ENCODE measurements at regions not wholly inside any gene's neighbourhood (a gene's known extent, or its start where the extent isn't known, plus 50 kb on each side); places are given as distances from the start of the nearest gene placed in this dataset.

- Histone ChIP-seq H3K36me3 (replicated peaks in 1 of 2; ENCODE audit: control insufficient read depth in 1 of 2, insufficient read depth in 2 of 2, low read length in 2 of 2) (no peaks in the 10 kb centered on the region), H3K9me3 (replicated peaks in 1 of 2; ENCODE audit: control insufficient read depth in 1 of 2, insufficient read depth in 1 of 2, low read length in 2 of 2) (no peaks in the 10 kb centered on the region), H3K9ac (ENCODE audit: insufficient read depth, low read length, poor library complexity, severe bottlenecking) (no peak overlapping the region), H3K79me2 (ENCODE audit: insufficient read depth, low read length) (no peaks in the 10 kb centered on the region), H3K4me3 (replicated peaks in 1 of 3; ENCODE audit: low read depth in 2 of 3, low read length in 3 of 3) (no peak overlapping the region), H3K4me2 (replicated peaks; ENCODE audit: extremely low read depth, low read length, poor library complexity, severe bottlenecking) (no peak overlapping the region), H3K27ac (ENCODE audit: low read depth in 1 of 2, low read length in 2 of 2) (no peak overlapping the region), H2AFZ (ENCODE audit: insufficient read depth, low read depth, low read length, poor library complexity, severe bottlenecking) (no peak overlapping the region), H3K27me3 (ENCODE audit: control insufficient read depth in 2 of 2, insufficient read depth in 2 of 2, low read length in 2 of 2) (peaks cover 0 to 4% of the 10 kb centered on the region in 2 donors), H4K20me1 (ENCODE audit: insufficient read depth, low read length) (no peaks in the 10 kb centered on the region), H3K4me1 (ENCODE audit: control insufficient read depth in 1 of 2, insufficient read depth in 2 of 2, low read length in 2 of 2) (no peaks in the 10 kb centered on the region)
- Mint-ChIP-seq H3K4me3 (no peak overlapping the region), H3K27me3 (ENCODE audit: low read depth in 3 of 3) (peaks cover 7 to 9% (median 8%) of the 10 kb centered on the region in 3 donors), H3K9me3 (peaks cover 0 to 3% (median 0%) of the 10 kb centered on the region in 7 donors), H3K36me3 (no peaks in the 10 kb centered on the region), H3K27ac (no peak overlapping the region), H3K4me1 (no peaks in the 10 kb centered on the region)
- DNase-seq: no peak
- WGBS (ENCODE audit: insufficient coverage): 100% methylated on average over 1 of the region's 1 CpG
- intact Hi-C loops (cut with micrococcal nuclease): no loop called here
- TF ChIP-seq CTCF (IDR thresholded peaks at IDR 0.05): no peak
Observed at GRCh38 chr15:38853608-38854007, 289.0 kb upstream of the RASGRP1 start.

- intact Hi-C loops (cut with micrococcal nuclease): no loop called here
- no peak overlapping the region for H3K27ac ChIP-seq (ENCODE audit: low read depth in 1 of 2, low read length in 2 of 2)
- H3K4me3 Mint-ChIP-seq: no peak overlapping the region
- peaks cover 7 to 9% (median 8%) of the 10 kb centered on the region in 3 donors for H3K27me3 Mint-ChIP-seq (ENCODE audit: low read depth in 3 of 3)
- no peaks in the 10 kb centered on the region for H3K36me3 ChIP-seq (replicated peaks in 1 of 2; ENCODE audit: control insufficient read depth in 1 of 2, insufficient read depth in 2 of 2, low read length in 2 of 2)
- no peak overlapping the region for H2AFZ ChIP-seq (ENCODE audit: insufficient read depth, low read depth, low read length, poor library complexity, severe bottlenecking)
- no peak for TF ChIP-seq CTCF (IDR thresholded peaks at IDR 0.05)
- H3K79me2 ChIP-seq (ENCODE audit: insufficient read depth, low read length): no peaks in the 10 kb centered on the region
- H3K27me3 ChIP-seq (ENCODE audit: control insufficient read depth in 2 of 2, insufficient read depth in 2 of 2, low read length in 2 of 2): peaks cover 0 to 4% of the 10 kb centered on the region in 2 donors
- no peak for DNase-seq
- H3K4me1 Mint-ChIP-seq: peaks cover under 1% of the 10 kb centered on the region
- no peaks in the 10 kb centered on the region for H3K9me3 ChIP-seq (replicated peaks in 1 of 2; ENCODE audit: control insufficient read depth in 1 of 2, insufficient read depth in 1 of 2, low read length in 2 of 2)
- H3K9me3 Mint-ChIP-seq: peaks cover 0 to 2% (median 0%) of the 10 kb centered on the region in 7 donors
- H3K27ac Mint-ChIP-seq: no peak overlapping the region
- peaks cover 0 to 1% of the 10 kb centered on the region in 2 donors for H3K4me1 ChIP-seq (ENCODE audit: control insufficient read depth in 1 of 2, insufficient read depth in 2 of 2, low read length in 2 of 2)
- WGBS (ENCODE audit: insufficient coverage): 0% methylated on average over 4 of the region's 4 CpGs
- H3K4me3 ChIP-seq (replicated peaks in 1 of 3; ENCODE audit: low read depth in 2 of 3, low read length in 3 of 3): no peak overlapping the region
- no peaks in the 10 kb centered on the region for H4K20me1 ChIP-seq (ENCODE audit: insufficient read depth, low read length)
- H3K36me3 Mint-ChIP-seq: no peaks in the 10 kb centered on the region
- no peak overlapping the region for H3K9ac ChIP-seq (ENCODE audit: insufficient read depth, low read length, poor library complexity, severe bottlenecking)
- no peak overlapping the region for H3K4me2 ChIP-seq (replicated peaks; ENCODE audit: extremely low read depth, low read length, poor library complexity, severe bottlenecking)
Observed at GRCh38 chr15:38854506-38854905, 289.9 kb upstream of the RASGRP1 start.
